ENCODE measurements at regions not wholly inside any gene's neighbourhood (a gene's known extent, or its start where the extent isn't known, plus 50 kb on each side); places are given as distances from the start of the nearest gene placed in this dataset.

DNA sequence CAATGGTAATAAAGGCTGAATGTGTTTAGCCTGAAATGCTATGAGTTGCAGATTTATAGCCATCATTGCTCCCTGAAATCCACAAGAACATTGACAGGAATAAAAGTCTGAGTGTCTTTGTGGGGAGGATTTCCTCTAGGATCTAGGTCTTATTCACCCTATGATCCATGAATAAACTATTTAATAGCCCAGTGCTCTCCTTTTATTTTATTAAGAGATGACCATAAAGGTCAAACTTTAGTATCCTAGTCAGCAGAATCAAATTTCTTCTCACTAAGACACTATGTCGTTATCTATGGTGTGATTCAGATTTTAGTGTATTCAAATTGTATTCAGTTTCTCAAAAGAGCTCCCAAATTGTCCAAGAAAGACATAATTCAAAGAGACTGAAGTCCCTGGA, 67.8 kb upstream of the AKR1E2 start:
- intact Hi-C loops (cut with micrococcal nuclease): no loop called here
- Mint-ChIP-seq H3K9me3 (no peaks in the 10 kb centered on the region), H3K27ac (no peak overlapping the region), H3K36me3 (ENCODE audit: low read depth) (no peaks in the 10 kb centered on the region), H3K4me3 (no peak overlapping the region), H3K4me1 (ENCODE audit: low read depth) (no peaks in the 10 kb centered on the region), H3K27me3 (peaks cover 19% of the 10 kb centered on the region)
- POLR2A ChIA-PET: interaction anchor here (0.6 to 0.7 kb wide), 2 partner anchors 236 to 809 kb away, joined by 3 read pairs; no protein-coding TSS in a partner anchor
- CTCF ChIA-PET: no interaction called here
- DNase-seq (no peak), ATAC-seq (no peak)
- TF ChIP-seq, protein P1, sequence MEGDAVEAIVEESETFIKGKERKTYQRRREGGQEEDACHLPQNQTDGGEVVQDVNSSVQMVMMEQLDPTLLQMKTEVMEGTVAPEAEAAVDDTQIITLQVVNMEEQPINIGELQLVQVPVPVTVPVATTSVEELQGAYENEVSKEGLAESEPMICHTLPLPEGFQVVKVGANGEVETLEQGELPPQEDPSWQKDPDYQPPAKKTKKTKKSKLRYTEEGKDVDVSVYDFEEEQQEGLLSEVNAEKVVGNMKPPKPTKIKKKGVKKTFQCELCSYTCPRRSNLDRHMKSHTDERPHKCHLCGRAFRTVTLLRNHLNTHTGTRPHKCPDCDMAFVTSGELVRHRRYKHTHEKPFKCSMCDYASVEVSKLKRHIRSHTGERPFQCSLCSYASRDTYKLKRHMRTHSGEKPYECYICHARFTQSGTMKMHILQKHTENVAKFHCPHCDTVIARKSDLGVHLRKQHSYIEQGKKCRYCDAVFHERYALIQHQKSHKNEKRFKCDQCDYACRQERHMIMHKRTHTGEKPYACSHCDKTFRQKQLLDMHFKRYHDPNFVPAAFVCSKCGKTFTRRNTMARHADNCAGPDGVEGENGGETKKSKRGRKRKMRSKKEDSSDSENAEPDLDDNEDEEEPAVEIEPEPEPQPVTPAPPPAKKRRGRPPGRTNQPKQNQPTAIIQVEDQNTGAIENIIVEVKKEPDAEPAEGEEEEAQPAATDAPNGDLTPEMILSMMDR (IDR thresholded peaks at IDR 0.05): no peak

DNA sequence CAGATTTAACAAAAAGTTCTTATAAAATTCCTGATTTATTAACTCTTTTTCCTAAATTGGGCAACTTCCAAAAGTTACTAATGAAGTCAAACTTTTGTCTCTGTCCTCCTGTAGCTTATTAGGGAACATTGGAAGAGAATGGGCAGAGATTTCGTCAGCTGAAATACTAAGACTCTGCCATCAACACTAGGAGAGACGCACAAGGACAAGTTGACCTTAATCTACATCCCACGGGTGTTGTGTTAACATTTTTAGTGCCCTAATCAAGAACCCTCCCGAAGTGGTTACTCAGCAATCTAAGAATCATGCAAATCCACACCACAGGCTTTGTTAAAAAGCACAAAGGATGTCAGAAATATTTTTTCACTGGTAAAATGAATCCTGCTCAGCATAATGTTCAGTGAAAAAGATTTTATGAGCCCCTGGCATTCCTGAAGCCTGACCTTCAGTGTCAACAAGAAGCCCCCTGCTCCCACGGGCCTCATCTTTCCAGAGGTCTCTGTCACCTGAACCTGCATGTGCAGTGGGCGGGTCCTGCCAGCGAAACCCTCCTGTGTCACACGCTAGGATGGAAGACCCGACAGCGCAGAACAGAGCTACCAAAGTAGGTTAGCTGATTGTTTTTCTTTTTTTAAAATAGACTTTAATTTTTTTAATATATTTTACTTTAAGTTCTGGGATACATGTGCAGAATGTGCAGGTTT, 70.6 kb upstream of the AKR1E2 start:
- intact Hi-C loops (cut with micrococcal nuclease): no loop called here
- H3K36me3 Mint-ChIP-seq (ENCODE audit: low read depth): no peaks in the 10 kb centered on the region
- H3K4me1 Mint-ChIP-seq (ENCODE audit: low read depth): no peaks in the 10 kb centered on the region
- ChIA-PET CTCF (no interaction called here), POLR2A (no interaction called here)
- H3K4me3 Mint-ChIP-seq: no peak overlapping the region
- no peaks in the 10 kb centered on the region for H3K9me3 Mint-ChIP-seq
- no peak overlapping the region for H3K27ac Mint-ChIP-seq
- peaks cover 20% of the 10 kb centered on the region for H3K27me3 Mint-ChIP-seq
- no peak for ATAC-seq
- DNase-seq: no peak
- TF ChIP-seq, protein P1 (IDR thresholded peaks at IDR 0.05): no peak

DNA sequence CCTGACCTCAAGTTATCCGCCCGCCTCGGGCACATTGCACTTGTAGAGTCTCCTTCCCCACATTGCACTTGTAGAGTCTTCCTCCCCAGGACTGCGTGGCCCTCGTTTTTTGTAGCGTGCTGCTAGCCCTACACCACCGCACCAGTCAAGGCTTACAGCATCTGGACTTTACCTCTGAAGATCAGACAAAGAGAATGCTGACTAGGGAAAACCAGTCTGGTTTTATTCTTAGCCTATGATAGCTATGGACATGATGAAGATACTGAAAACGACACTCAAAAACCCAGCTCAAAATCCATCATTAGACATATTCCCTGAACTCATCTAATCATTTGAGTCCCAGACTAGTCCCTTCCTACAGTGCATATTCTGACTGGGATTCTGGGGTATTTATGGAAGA, 71.9 kb upstream of the AKR1E2 start:
- TF ChIP-seq, protein P1 (IDR thresholded peaks at IDR 0.05): no peak
- Mint-ChIP-seq H3K9me3 (no peaks in the 10 kb centered on the region), H3K4me1 (ENCODE audit: low read depth) (no peaks in the 10 kb centered on the region), H3K36me3 (ENCODE audit: low read depth) (no peaks in the 10 kb centered on the region), H3K4me3 (no peak overlapping the region), H3K27ac (no peak overlapping the region), H3K27me3 (peaks cover 25% of the 10 kb centered on the region)
- ChIA-PET CTCF (no interaction called here), POLR2A (interaction anchor here (0.6 kb wide), 1 partner anchor 202 kb away, joined by 3 read pairs; no protein-coding TSS in a partner anchor)
- no peak for DNase-seq
- intact Hi-C loops (cut with micrococcal nuclease): no loop called here
- ATAC-seq: no peak

GRCh38 chr10:4751211-4751610, 74.8 kb upstream of the AKR1E2 start:
- H3K27ac Mint-ChIP-seq: no peak overlapping the region
- DNase-seq (no peak), ATAC-seq (no peak)
- no peaks in the 10 kb centered on the region for H3K4me1 Mint-ChIP-seq (ENCODE audit: low read depth)
- ChIA-PET POLR2A (no interaction called here), CTCF (no interaction called here)
- no peaks in the 10 kb centered on the region for H3K36me3 Mint-ChIP-seq (ENCODE audit: low read depth)
- H3K4me3 Mint-ChIP-seq: no peak overlapping the region
- TF ChIP-seq, protein P1 (IDR thresholded peaks at IDR 0.05): no peak
- intact Hi-C loops (cut with micrococcal nuclease): no loop called here
- H3K27me3 Mint-ChIP-seq: peaks cover 30% of the 10 kb centered on the region
- H3K9me3 Mint-ChIP-seq: no peaks in the 10 kb centered on the region

DNA sequence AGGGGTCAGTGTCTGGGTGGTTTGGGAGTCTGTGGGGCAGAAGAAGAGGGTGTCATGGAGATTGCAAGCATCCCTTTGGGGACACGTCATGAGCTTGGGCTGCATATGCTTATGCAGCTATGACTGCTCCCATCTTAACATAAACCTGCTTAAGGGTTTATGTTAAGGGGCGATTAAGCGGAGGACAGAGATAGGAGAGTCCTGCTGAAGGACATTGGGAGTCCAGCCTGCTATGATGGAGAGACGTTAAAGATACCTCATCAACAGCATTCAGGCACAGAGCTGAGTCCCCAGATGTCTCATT, 76.8 kb upstream of the AKR1E2 start:
- intact Hi-C loops (cut with micrococcal nuclease): no loop called here
- ChIA-PET POLR2A (no interaction called here), CTCF (no interaction called here)
- H3K9me3 Mint-ChIP-seq: no peaks in the 10 kb centered on the region
- peaks cover 36% of the 10 kb centered on the region for H3K27me3 Mint-ChIP-seq
- H3K36me3 Mint-ChIP-seq (ENCODE audit: low read depth): no peaks in the 10 kb centered on the region
- TF ChIP-seq, protein P1 (IDR thresholded peaks at IDR 0.05): no peak
- DNase-seq: no peak
- H3K27ac Mint-ChIP-seq: no peak overlapping the region
- no peaks in the 10 kb centered on the region for H3K4me1 Mint-ChIP-seq (ENCODE audit: low read depth)
- no peak overlapping the region for H3K4me3 Mint-ChIP-seq
- ATAC-seq: no peak
